ENCODE measurements at regions not wholly inside any gene's neighbourhood (a gene's known extent, or its start where the extent isn't known, plus 50 kb on each side); places are given as distances from the start of the nearest gene placed in this dataset.

DNA sequence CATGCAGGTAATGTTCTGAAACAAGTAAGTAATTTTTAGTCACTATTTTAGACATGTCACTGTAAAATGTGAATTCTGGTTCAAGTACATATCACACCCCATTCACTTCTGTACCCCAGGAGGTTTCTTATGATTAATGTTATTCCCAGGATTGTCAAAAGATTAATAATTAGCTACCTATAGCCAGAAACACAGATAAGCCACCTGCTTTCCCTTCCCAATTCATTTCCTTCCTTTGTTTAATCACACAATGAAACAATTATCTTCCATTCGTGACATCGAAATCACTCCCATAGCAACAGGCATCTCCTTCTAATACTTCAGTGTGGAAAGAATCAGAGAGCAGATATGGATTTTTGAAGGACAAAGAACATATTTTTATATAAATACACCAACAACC is 1650.3 kb upstream of the CELF4 start:
- Histone ChIP-seq H2BK20ac (ENCODE audit: low read length) (no peak overlapping the region), H2BK5ac (ENCODE audit: low read depth, low read length) (no peak overlapping the region), H4K5ac (ENCODE audit: insufficient read length, low read depth, low read length) (no peak overlapping the region), H3K4me2 (ENCODE audit: insufficient read depth in 1 of 2, low read depth in 2 of 2, low read length in 2 of 2) (no peak overlapping the region), H4K20me1 (replicated peaks in 1 of 2; ENCODE audit: control insufficient read depth in 1 of 2, insufficient read depth in 2 of 2, low read length in 2 of 2) (no peaks in the 10 kb centered on the region), H3K9ac (replicated peaks in 1 of 4; ENCODE audit: extremely low read depth in 1 of 4, low read depth in 3 of 4, low read length in 3 of 4) (no peak overlapping the region), H3K79me2 (ENCODE audit: control insufficient read depth in 1 of 2, insufficient read depth in 2 of 2, low read length in 2 of 2) (no peaks in the 10 kb centered on the region), H4K8ac (ENCODE audit: extremely low read depth, insufficient read depth, low read length) (no peak overlapping the region), H2AFZ (ENCODE audit: low read length) (no peak overlapping the region), H3K4ac (replicated peaks; ENCODE audit: insufficient read length, low read depth, low read length) (no peak overlapping the region), H2BK12ac (ENCODE audit: low read depth, low read length) (no peak overlapping the region), H2BK120ac (replicated peaks; ENCODE audit: low read depth, low read length) (no peak overlapping the region), H3K4me3 (ENCODE audit: extremely low read depth in 1 of 4, insufficient read depth in 2 of 4, low read depth in 3 of 4, low read length in 4 of 4) (no peak overlapping the region), H3K23me2 (ENCODE audit: low read depth, low read length) (no peaks in the 10 kb centered on the region), H3K36me3 (ENCODE audit: control insufficient read depth in 2 of 4, insufficient read depth in 4 of 4, low read length in 3 of 4) (no peaks in the 10 kb centered on the region), H3K14ac (ENCODE audit: insufficient read length) (no peak overlapping the region), H3K27ac (ENCODE audit: low read depth, low read length) (no peak overlapping the region), H3K9me3 (ENCODE audit: insufficient read depth in 2 of 2, low read depth in 1 of 2, low read length in 1 of 2) (peaks cover 0 to 7% of the 10 kb centered on the region in 2 experiments; a peak in 2 of 4 replicates), H4K91ac (replicated peaks; ENCODE audit: insufficient read length, low read length) (no peak overlapping the region), H3K18ac (ENCODE audit: extremely low read depth, low read length) (no peak overlapping the region), H3K4me1 (replicated peaks in 1 of 4; ENCODE audit: control insufficient read depth in 3 of 4, insufficient read depth in 4 of 4, low read length in 3 of 4) (no peaks in the 10 kb centered on the region), H3K27me3 (replicated peaks in 1 of 4; ENCODE audit: control insufficient read depth in 3 of 4, extremely low read depth in 1 of 4, insufficient read depth in 3 of 4, low read length in 3 of 4) (no peaks in the 10 kb centered on the region), H2BK15ac (ENCODE audit: low read length) (no peak overlapping the region), H3K56ac (replicated peaks; ENCODE audit: insufficient read length, low read depth, low read length) (no peak overlapping the region), H2AK5ac (ENCODE audit: low read depth, low read length) (no peak overlapping the region), H3K79me1 (ENCODE audit: low read depth, low read length) (no peaks in the 10 kb centered on the region), H3K23ac (ENCODE audit: insufficient read length) (no peak overlapping the region)
- ChIA-PET POLR2A (ENCODE audit: partially characterized antibody) (no interaction called here), CTCF (ENCODE audit: partially characterized antibody) (no interaction called here)
- WGBS, 2 experiments (ENCODE audit: extremely low coverage in 1 of 2, insufficient coverage in 1 of 2, insufficient read length in 1 of 2, insufficient replicate concordance in 2 of 2, low coverage in 1 of 2, low lambda C conversion rate in 2 of 2, missing lambda C conversion rate in 1 of 2), result 93% methylated on average over 2 of the region's 2 CpGs; no CpG with 5 or more reads in 1 of the 2 experiments
- DNase-seq (ENCODE audit: low read depth in 1 of 2, low spot score in 2 of 2) (no peak), FAIRE-seq (no peak)
- TF ChIP-seq JUND (IDR thresholded peaks at IDR 0.05; ENCODE audit: low read length), result no peak
- TF ChIP-seq CBX5 (IDR thresholded peaks at IDR 0.05; ENCODE audit: low read depth, low read length), result no peak
- no peak for TF ChIP-seq EGR1 (IDR thresholded peaks at IDR 0.05; ENCODE audit: borderline replicate concordance, low read depth, low read length)
- no peak for TF ChIP-seq TAF7 (optimal IDR thresholded peaks at IDR 0.05; ENCODE audit: borderline replicate concordance, low read depth, low read length)
- TF ChIP-seq SP4 (IDR thresholded peaks at IDR 0.05; ENCODE audit: low read length), result no peak
- TF ChIP-seq GABPA (IDR thresholded peaks at IDR 0.05; ENCODE audit: borderline replicate concordance, insufficient read depth, low read length), result no peak
- no peak for TF ChIP-seq E2F6 (IDR thresholded peaks at IDR 0.05)
- TF ChIP-seq KDM5A (IDR thresholded peaks at IDR 0.05; ENCODE audit: low read length), result no peak
- TF ChIP-seq NRF1 (IDR thresholded peaks at IDR 0.05; ENCODE audit: low read depth, low read length), result no peak

Measured in H1 (cell line).